ENCODE measurements at regions not wholly inside any gene's neighbourhood (a gene's known extent, or its start where the extent isn't known, plus 50 kb on each side); places are given as distances from the start of the nearest gene placed in this dataset.

DNA sequence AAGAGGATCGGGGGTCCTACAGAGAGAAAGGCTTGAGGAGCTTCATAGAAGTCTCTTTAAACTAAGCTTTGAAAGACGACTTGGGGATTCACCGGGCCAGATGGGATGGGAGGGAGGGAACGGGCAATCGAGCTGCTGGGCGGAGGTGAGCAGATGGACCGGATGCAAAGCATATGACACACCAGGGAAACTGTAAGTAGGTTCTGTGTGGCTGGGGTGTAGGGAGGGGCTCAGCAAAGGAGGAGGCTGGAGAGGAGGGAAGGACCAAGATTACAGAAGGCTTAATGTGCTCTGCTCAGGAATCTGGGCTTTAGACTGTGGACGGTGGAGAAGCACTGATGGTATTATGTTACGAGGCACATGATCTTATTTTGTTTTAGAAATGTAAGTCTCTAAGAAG, 131.5 kb downstream of the MAIP1 start:
- TF ChIP-seq, protein P1, sequence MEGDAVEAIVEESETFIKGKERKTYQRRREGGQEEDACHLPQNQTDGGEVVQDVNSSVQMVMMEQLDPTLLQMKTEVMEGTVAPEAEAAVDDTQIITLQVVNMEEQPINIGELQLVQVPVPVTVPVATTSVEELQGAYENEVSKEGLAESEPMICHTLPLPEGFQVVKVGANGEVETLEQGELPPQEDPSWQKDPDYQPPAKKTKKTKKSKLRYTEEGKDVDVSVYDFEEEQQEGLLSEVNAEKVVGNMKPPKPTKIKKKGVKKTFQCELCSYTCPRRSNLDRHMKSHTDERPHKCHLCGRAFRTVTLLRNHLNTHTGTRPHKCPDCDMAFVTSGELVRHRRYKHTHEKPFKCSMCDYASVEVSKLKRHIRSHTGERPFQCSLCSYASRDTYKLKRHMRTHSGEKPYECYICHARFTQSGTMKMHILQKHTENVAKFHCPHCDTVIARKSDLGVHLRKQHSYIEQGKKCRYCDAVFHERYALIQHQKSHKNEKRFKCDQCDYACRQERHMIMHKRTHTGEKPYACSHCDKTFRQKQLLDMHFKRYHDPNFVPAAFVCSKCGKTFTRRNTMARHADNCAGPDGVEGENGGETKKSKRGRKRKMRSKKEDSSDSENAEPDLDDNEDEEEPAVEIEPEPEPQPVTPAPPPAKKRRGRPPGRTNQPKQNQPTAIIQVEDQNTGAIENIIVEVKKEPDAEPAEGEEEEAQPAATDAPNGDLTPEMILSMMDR (IDR thresholded peaks at IDR 0.05), result no peak
- no peak for TF ChIP-seq POLR2A (IDR thresholded peaks at IDR 0.05)
- TF ChIP-seq POLR2AphosphoS5 (IDR thresholded peaks at IDR 0.05), result no peak
- TF ChIP-seq EP300 (IDR thresholded peaks at IDR 0.05), result no peak
